Calu3 (cell line): ENCODE measurements at regions not wholly inside any gene's neighbourhood (a gene's known extent, or its start where the extent isn't known, plus 50 kb on each side); places are given as distances from the start of the nearest gene placed in this dataset.

Source experiments
- BruUV-seq: library from RNA; stranded (reverse); fragments of 400-500 nt; replicated peaks from 2 replicates; lab custom pipeline; 2021; lab: Mats Ljungman, UMichigan
- CTCF ChIA-PET: fragments of 300-600 bp; sonication (Branson Sonifier 250); formaldehyde crosslinking; loops from one replicate; lab custom pipeline; 2022; ENCODE audit warnings: antibody characterized with exemption; lab: Charles Lee
- DNase-seq: peaks from one replicate; pipeline ENCODE4 v3.0.0; 2022
- H3K27ac Mint-ChIP-seq: one replicate; pipeline ENCODE4 v1.8.0; 2022; ENCODE audit warnings: mixed read lengths; ENCODE audit not compliant: unreplicated experiment
- H3K27me3 Mint-ChIP-seq: one replicate; pipeline ENCODE4 v1.8.0; 2022; ENCODE audit warnings: mixed read lengths; ENCODE audit not compliant: unreplicated experiment
- H3K36me3 Mint-ChIP-seq: one replicate; pipeline ENCODE4 v1.8.0; 2022; ENCODE audit warnings: mild to moderate bottlenecking, moderate library complexity, mixed read lengths; ENCODE audit not compliant: insufficient read depth, unreplicated experiment
- H3K4me1 Mint-ChIP-seq: one replicate; pipeline ENCODE4 v1.8.0; 2022; ENCODE audit warnings: mild to moderate bottlenecking, low read depth, mixed read lengths; ENCODE audit not compliant: unreplicated experiment
- H3K4me3 Mint-ChIP-seq: one replicate; pipeline ENCODE4 v1.8.0; 2022; ENCODE audit warnings: mild to moderate bottlenecking, low read depth, moderate library complexity, mixed read lengths; ENCODE audit not compliant: unreplicated experiment
- H3K9me3 Mint-ChIP-seq: one replicate; pipeline ENCODE4 v1.8.0; 2022; ENCODE audit warnings: low read depth, mixed read lengths; ENCODE audit not compliant: unreplicated experiment
- CTCF ChIP-seq: fragments of 200-600 bp; IDR thresholded peaks from one replicate; pipeline ENCODE4 v1.8.0; 2022; ENCODE audit warnings: antibody characterized with exemption; ENCODE audit not compliant: unreplicated experiment
- intact Hi-C: fragments of 100-400 bp; cut with micrococcal nuclease; formaldehyde crosslinking; loops from one replicate; pipeline ENCODE4 v1.10.0; 2022; ENCODE audit not compliant: unreplicated experiment

GRCh38 chr5:68475476-68475983, 260.0 kb downstream of the PIK3R1 start:
- no peaks in the 10 kb centered on the region for H3K4me1 Mint-ChIP-seq
- no peak for DNase-seq
- BruUV-seq: no TSS peak
- intact Hi-C loops: no loop called here
- H3K9me3 Mint-ChIP-seq: no peaks in the 10 kb centered on the region
- H3K27me3 Mint-ChIP-seq: no peaks in the 10 kb centered on the region
- no peak overlapping the region for H3K4me3 Mint-ChIP-seq
- H3K27ac Mint-ChIP-seq: no peak overlapping the region
- CTCF ChIA-PET: no interaction called here
- H3K36me3 Mint-ChIP-seq: no peaks in the 10 kb centered on the region
- no peak for TF ChIP-seq CTCF

- H3K4me3 Mint-ChIP-seq: no peak overlapping the region
- TF ChIP-seq CTCF: no peak
- intact Hi-C loops: no loop called here
- BruUV-seq: no TSS peak
- no peaks in the 10 kb centered on the region for H3K9me3 Mint-ChIP-seq
- H3K4me1 Mint-ChIP-seq: no peaks in the 10 kb centered on the region
- no peak overlapping the region for H3K27ac Mint-ChIP-seq
- H3K36me3 Mint-ChIP-seq: no peaks in the 10 kb centered on the region
- DNase-seq: peak; percentile 8
- no peaks in the 10 kb centered on the region for H3K27me3 Mint-ChIP-seq
- CTCF ChIA-PET: no interaction called here
Observed at GRCh38 chr5:68476854-68477253, 261.3 kb downstream of the PIK3R1 start.

- TF ChIP-seq CTCF: no peak
- Mint-ChIP-seq H3K27ac (no peak overlapping the region), H3K27me3 (no peaks in the 10 kb centered on the region), H3K4me3 (no peak overlapping the region), H3K9me3 (no peaks in the 10 kb centered on the region), H3K4me1 (no peaks in the 10 kb centered on the region), H3K36me3 (no peaks in the 10 kb centered on the region)
- intact Hi-C loops: no loop called here
- no TSS peak for BruUV-seq
- CTCF ChIA-PET: no interaction called here
- no peak for DNase-seq
Observed at GRCh38 chr5:68478301-68479095, 262.9 kb downstream of the PIK3R1 start.

- TF ChIP-seq CTCF: no peak
- intact Hi-C loops: no loop called here
- no peaks in the 10 kb centered on the region for H3K27me3 Mint-ChIP-seq
- H3K4me1 Mint-ChIP-seq: no peaks in the 10 kb centered on the region
- no peaks in the 10 kb centered on the region for H3K36me3 Mint-ChIP-seq
- no TSS peak for BruUV-seq
- H3K27ac Mint-ChIP-seq: no peak overlapping the region
- H3K4me3 Mint-ChIP-seq: no peak overlapping the region
- no peaks in the 10 kb centered on the region for H3K9me3 Mint-ChIP-seq
- CTCF ChIA-PET: no interaction called here
- no peak for DNase-seq
Observed at GRCh38 chr5:68479524-68479923, 264.0 kb downstream of the PIK3R1 start.
